ENCODE measurements at regions not wholly inside any gene's neighbourhood (a gene's known extent, or its start where the extent isn't known, plus 50 kb on each side); places are given as distances from the start of the nearest gene placed in this dataset.

- H3K4me3 ChIP-seq (ENCODE audit: low read depth, low read length, poor library complexity, severe bottlenecking) = no peak overlapping the region
- no peak overlapping the region for H3K27ac ChIP-seq (ENCODE audit: low read depth, low read length, poor library complexity, severe bottlenecking)
- H3K27me3 ChIP-seq (ENCODE audit: insufficient read depth, low read length) = no peaks in the 10 kb centered on the region
- no peak overlapping the region for H3K4me2 ChIP-seq (ENCODE audit: low read length)
- no peaks in the 10 kb centered on the region for H3K4me1 ChIP-seq (ENCODE audit: insufficient read depth, low read length, severe bottlenecking)
- no peaks in the 10 kb centered on the region for H4K20me1 ChIP-seq (ENCODE audit: insufficient read depth, low read length)
- no peaks in the 10 kb centered on the region for H3F3A ChIP-seq (ENCODE audit: insufficient read depth, low read length)
- TF ChIP-seq EZH2 (IDR thresholded peaks at IDR 0.05; ENCODE audit: borderline replicate concordance, low read length) (no peak), CTCF (IDR thresholded peaks at IDR 0.05; ENCODE audit: low read length) (no peak)
- no peaks in the 10 kb centered on the region for H3K79me2 ChIP-seq (ENCODE audit: insufficient read depth, low read length)
- H3K36me3 ChIP-seq (ENCODE audit: insufficient read depth, low read length) = no peaks in the 10 kb centered on the region
- no peak overlapping the region for H2AFZ ChIP-seq (ENCODE audit: low read length)
- H3K9ac ChIP-seq (ENCODE audit: low read length) = no peak overlapping the region
- no peaks in the 10 kb centered on the region for H3K9me3 ChIP-seq (ENCODE audit: low read length)
- no peaks in the 10 kb centered on the region for H3K9me2 ChIP-seq (ENCODE audit: low read depth, low read length)
Measured at GRCh38 chr2:16264491-16264890, 324.1 kb downstream of the MYCN start.

GRCh38 chr2:16263241-16263890 is 323.0 kb downstream of the MYCN start:
- Histone ChIP-seq H4K20me1 (ENCODE audit: insufficient read depth, low read length) (no peaks in the 10 kb centered on the region), H3K27me3 (ENCODE audit: insufficient read depth, low read length) (no peaks in the 10 kb centered on the region), H3K4me3 (ENCODE audit: low read depth, low read length, poor library complexity, severe bottlenecking) (no peak overlapping the region), H3K4me1 (ENCODE audit: insufficient read depth, low read length, severe bottlenecking) (no peaks in the 10 kb centered on the region), H2AFZ (ENCODE audit: low read length) (no peak overlapping the region), H3K27ac (ENCODE audit: low read depth, low read length, poor library complexity, severe bottlenecking) (no peak overlapping the region), H3K9ac (ENCODE audit: low read length) (no peak overlapping the region), H3K9me3 (ENCODE audit: low read length) (no peaks in the 10 kb centered on the region), H3K79me2 (ENCODE audit: insufficient read depth, low read length) (no peaks in the 10 kb centered on the region), H3K36me3 (ENCODE audit: insufficient read depth, low read length) (no peaks in the 10 kb centered on the region), H3F3A (ENCODE audit: insufficient read depth, low read length) (no peaks in the 10 kb centered on the region), H3K4me2 (ENCODE audit: low read length) (no peak overlapping the region), H3K9me2 (ENCODE audit: low read depth, low read length) (no peaks in the 10 kb centered on the region)
- TF ChIP-seq CTCF (IDR thresholded peaks at IDR 0.05; ENCODE audit: low read length) = no peak
- TF ChIP-seq EZH2 (IDR thresholded peaks at IDR 0.05; ENCODE audit: borderline replicate concordance, low read length) = no peak

- H3K9ac ChIP-seq (ENCODE audit: low read length) = no peak overlapping the region
- no peak overlapping the region for H3K4me3 ChIP-seq (ENCODE audit: low read depth, low read length, poor library complexity, severe bottlenecking)
- no peaks in the 10 kb centered on the region for H3K4me1 ChIP-seq (ENCODE audit: insufficient read depth, low read length, severe bottlenecking)
- no peak for TF ChIP-seq EZH2 (IDR thresholded peaks at IDR 0.05; ENCODE audit: borderline replicate concordance, low read length)
- H3K27ac ChIP-seq (ENCODE audit: low read depth, low read length, poor library complexity, severe bottlenecking) = no peak overlapping the region
- no peaks in the 10 kb centered on the region for H3K9me2 ChIP-seq (ENCODE audit: low read depth, low read length)
- H3K9me3 ChIP-seq (ENCODE audit: low read length) = no peaks in the 10 kb centered on the region
- H3K79me2 ChIP-seq (ENCODE audit: insufficient read depth, low read length) = no peaks in the 10 kb centered on the region
- H4K20me1 ChIP-seq (ENCODE audit: insufficient read depth, low read length) = no peaks in the 10 kb centered on the region
- H3K4me2 ChIP-seq (ENCODE audit: low read length) = no peak overlapping the region
- H3K36me3 ChIP-seq (ENCODE audit: insufficient read depth, low read length) = no peaks in the 10 kb centered on the region
- H3F3A ChIP-seq (ENCODE audit: insufficient read depth, low read length) = no peaks in the 10 kb centered on the region
- no peak overlapping the region for H2AFZ ChIP-seq (ENCODE audit: low read length)
- H3K27me3 ChIP-seq (ENCODE audit: insufficient read depth, low read length) = no peaks in the 10 kb centered on the region
Measured at GRCh38 chr2:16262526-16263178, 322.3 kb downstream of the MYCN start.
